Natural killer cell (primary cell): ENCODE measurements at regions not wholly inside any gene's neighbourhood (a gene's known extent, or its start where the extent isn't known, plus 50 kb on each side); places are given as distances from the start of the nearest gene placed in this dataset.

Source experiments
- ATAC-seq, 3 donors: fragments of 150-1000 bp in 2 of 3; fragments of 200-7000 bp in 1 of 3; cut with Tn5 transposase; 1 replicate in 1 of 3; 2 replicates in 2 of 3; pipeline ENCODE4 v1.10.0; 2021; ENCODE audit warnings: mild to moderate bottlenecking in 2 of 3, moderate library complexity in 2 of 3
- DNase-seq, 2 donors: peaks; one replicate each; pipeline versions ENCODE4 v3.0.0 to v3.0.0-alpha.2; 2013 to 2021; ENCODE audit warnings: mixed read lengths in 1 of 2
- H3K27ac ChIP-seq: one replicate; pipeline ENCODE4 v1.5.1; 2013; ENCODE audit warnings: mild to moderate bottlenecking, low read length
- H3K27me3 ChIP-seq: one replicate; pipeline ENCODE4 v1.6.1; 2013; ENCODE audit warnings: low read length; ENCODE audit not compliant: control insufficient read depth, insufficient read depth
- H3K36me3 ChIP-seq: one replicate; pipeline ENCODE4 v1.6.1; 2013; ENCODE audit warnings: low read length; ENCODE audit not compliant: control insufficient read depth, insufficient read depth
- H3K4me1 ChIP-seq: one replicate; pipeline ENCODE4 v1.6.1; 2013; ENCODE audit warnings: low read length; ENCODE audit not compliant: control insufficient read depth, insufficient read depth
- H3K4me3 ChIP-seq: one replicate; pipeline ENCODE4 v1.5.1; 2013; ENCODE audit warnings: low read length
- H3K9me3 ChIP-seq: one replicate; pipeline ENCODE4 v1.6.1; 2013; ENCODE audit warnings: low read length; ENCODE audit not compliant: control insufficient read depth, insufficient read depth
- H3K27ac Mint-ChIP-seq, 2 donors: one replicate each; pipeline ENCODE4 v1.8.0; 2022; ENCODE audit warnings: mild to moderate bottlenecking in 2 of 2, mixed read lengths in 2 of 2, moderate library complexity in 1 of 2
- H3K27me3 Mint-ChIP-seq, 2 donors: one replicate each; pipeline ENCODE4 v1.8.0; 2022; ENCODE audit warnings: low read depth in 2 of 2, mixed read lengths in 2 of 2
- H3K36me3 Mint-ChIP-seq: one replicate; pipeline ENCODE4 v1.8.0; 2022; ENCODE audit warnings: mixed read lengths
- H3K4me1 Mint-ChIP-seq, 2 donors: one replicate each; pipeline ENCODE4 v1.8.0; 2022; ENCODE audit warnings: mixed read lengths in 2 of 2
- H3K4me3 Mint-ChIP-seq: one replicate; pipeline ENCODE4 v1.8.0; 2022; ENCODE audit warnings: mild to moderate bottlenecking, moderate library complexity, mixed read lengths
- H3K9me3 Mint-ChIP-seq, 2 donors: one replicate each; pipeline ENCODE4 v1.8.0; 2022; ENCODE audit warnings: mixed read lengths in 2 of 2
- WGBS: methylation state at CpG from one replicate; pipeline ENCODE4 v1.1.7; 2013; ENCODE audit warnings: missing lambda C conversion rate; ENCODE audit not compliant: insufficient coverage; 5-methylcytosine and 5-hydroxymethylcytosine counted together
- intact Hi-C: fragments of 100-400 bp; cut with micrococcal nuclease; formaldehyde crosslinking; loops from one replicate; pipeline ENCODE4 v1.14.2; 2022
- TF ChIP-seq, protein P1 (sequence below): fragments of 200-600 bp; IDR thresholded peaks from one replicate; pipeline ENCODE4 v1.8.0; 2022; ENCODE audit warnings: antibody characterized with exemption

DNA sequence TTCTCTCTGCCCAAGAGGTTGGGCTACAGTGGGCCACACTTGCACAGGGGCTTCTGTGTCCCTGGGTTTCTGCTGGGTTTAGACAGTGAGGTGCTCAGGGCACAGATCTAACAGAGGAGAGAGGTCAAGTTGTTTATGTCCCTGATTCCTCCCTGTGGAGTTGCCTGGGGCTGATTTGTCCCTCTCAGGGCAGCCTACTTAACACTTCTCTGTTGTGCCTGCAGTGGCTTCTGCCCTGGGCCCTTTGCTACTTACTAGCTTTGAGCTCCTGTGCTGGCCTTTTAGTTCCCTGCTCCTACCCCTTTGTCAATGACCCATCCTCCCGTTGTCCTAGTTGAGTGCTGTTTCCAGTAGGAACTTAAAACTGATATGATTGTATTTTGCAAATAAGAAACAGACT lies 114.0 kb upstream of the RGMA start:
- Mint-ChIP-seq H3K36me3 (peaks cover 7% of the 10 kb centered on the region), H3K4me1 (no peaks in the 10 kb centered on the region), H3K27me3 (peaks cover 27 to 40% of the 10 kb centered on the region in 2 donors), H3K9me3 (peaks cover 0 to 4% of the 10 kb centered on the region in 2 donors), H3K4me3 (no peak overlapping the region), H3K27ac (no peak overlapping the region)
- no CpG with 5 or more reads among the region's 1 CpG for WGBS
- no peak overlapping the region for H3K27ac ChIP-seq
- ATAC-seq (no peak), DNase-seq (no peak)
- H3K9me3 ChIP-seq, result no peaks in the 10 kb centered on the region
- TF ChIP-seq, protein P1, sequence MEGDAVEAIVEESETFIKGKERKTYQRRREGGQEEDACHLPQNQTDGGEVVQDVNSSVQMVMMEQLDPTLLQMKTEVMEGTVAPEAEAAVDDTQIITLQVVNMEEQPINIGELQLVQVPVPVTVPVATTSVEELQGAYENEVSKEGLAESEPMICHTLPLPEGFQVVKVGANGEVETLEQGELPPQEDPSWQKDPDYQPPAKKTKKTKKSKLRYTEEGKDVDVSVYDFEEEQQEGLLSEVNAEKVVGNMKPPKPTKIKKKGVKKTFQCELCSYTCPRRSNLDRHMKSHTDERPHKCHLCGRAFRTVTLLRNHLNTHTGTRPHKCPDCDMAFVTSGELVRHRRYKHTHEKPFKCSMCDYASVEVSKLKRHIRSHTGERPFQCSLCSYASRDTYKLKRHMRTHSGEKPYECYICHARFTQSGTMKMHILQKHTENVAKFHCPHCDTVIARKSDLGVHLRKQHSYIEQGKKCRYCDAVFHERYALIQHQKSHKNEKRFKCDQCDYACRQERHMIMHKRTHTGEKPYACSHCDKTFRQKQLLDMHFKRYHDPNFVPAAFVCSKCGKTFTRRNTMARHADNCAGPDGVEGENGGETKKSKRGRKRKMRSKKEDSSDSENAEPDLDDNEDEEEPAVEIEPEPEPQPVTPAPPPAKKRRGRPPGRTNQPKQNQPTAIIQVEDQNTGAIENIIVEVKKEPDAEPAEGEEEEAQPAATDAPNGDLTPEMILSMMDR, result no peak
- intact Hi-C loops, result no loop called here
- no peaks in the 10 kb centered on the region for H3K4me1 ChIP-seq
- H3K4me3 ChIP-seq, result no peak overlapping the region
- H3K36me3 ChIP-seq, result no peaks in the 10 kb centered on the region
- peaks cover 6% of the 10 kb centered on the region for H3K27me3 ChIP-seq

DNA sequence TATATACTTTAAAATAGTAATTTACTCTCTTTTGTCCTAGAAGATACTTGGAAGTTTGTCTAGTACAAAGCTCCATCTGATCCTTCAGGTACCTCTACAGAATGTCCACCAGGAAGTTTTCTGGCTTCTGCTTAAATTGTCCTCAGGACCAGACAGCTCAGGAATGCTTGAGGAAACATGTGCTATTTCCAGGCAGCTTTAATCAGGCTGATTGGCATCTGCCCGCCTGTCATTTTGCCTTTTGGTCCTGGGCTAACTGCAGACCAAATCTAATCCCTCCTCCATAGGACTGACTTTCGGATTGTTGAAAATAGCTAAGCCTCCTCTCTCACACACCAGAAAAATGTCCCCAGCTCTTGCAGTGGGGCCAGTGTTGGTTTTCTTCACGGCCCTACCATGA lies 113.4 kb upstream of the RGMA start:
- Histone ChIP-seq H3K36me3 (no peaks in the 10 kb centered on the region), H3K4me1 (no peaks in the 10 kb centered on the region), H3K27ac (no peak overlapping the region), H3K27me3 (peaks cover 6% of the 10 kb centered on the region), H3K4me3 (no peak overlapping the region), H3K9me3 (no peaks in the 10 kb centered on the region)
- TF ChIP-seq, protein P1, result no peak
- no peak for DNase-seq
- intact Hi-C loops, result no loop called here
- peaks cover 0 to 6% of the 10 kb centered on the region in 2 donors for H3K9me3 Mint-ChIP-seq
- H3K4me1 Mint-ChIP-seq, result no peaks in the 10 kb centered on the region
- H3K27me3 Mint-ChIP-seq, result peaks cover 29 to 46% of the 10 kb centered on the region in 2 donors
- ATAC-seq, result no peak
- no peak overlapping the region for H3K27ac Mint-ChIP-seq
- H3K36me3 Mint-ChIP-seq, result peaks cover 12% of the 10 kb centered on the region
- WGBS, result 90% methylated on average over 3 of the region's 3 CpGs
- no peak overlapping the region for H3K4me3 Mint-ChIP-seq

GRCh38 chr15:93201940-93202339 lies 112.9 kb upstream of the RGMA start:
- 92% methylated on average over 4 of the region's 4 CpGs for WGBS
- Histone ChIP-seq H3K9me3 (no peaks in the 10 kb centered on the region), H3K4me3 (no peak overlapping the region), H3K27ac (no peak overlapping the region), H3K36me3 (no peaks in the 10 kb centered on the region), H3K4me1 (no peaks in the 10 kb centered on the region), H3K27me3 (peaks cover 6% of the 10 kb centered on the region)
- Mint-ChIP-seq H3K27me3 (peaks cover 31 to 44% of the 10 kb centered on the region in 2 donors), H3K4me3 (no peak overlapping the region), H3K4me1 (no peaks in the 10 kb centered on the region), H3K27ac (no peak overlapping the region), H3K36me3 (peaks cover 12% of the 10 kb centered on the region), H3K9me3 (peaks cover 0 to 7% of the 10 kb centered on the region in 2 donors)
- no peak for DNase-seq
- no peak for ATAC-seq
- TF ChIP-seq, protein P1, result no peak
- intact Hi-C loops, result no loop called here

DNA sequence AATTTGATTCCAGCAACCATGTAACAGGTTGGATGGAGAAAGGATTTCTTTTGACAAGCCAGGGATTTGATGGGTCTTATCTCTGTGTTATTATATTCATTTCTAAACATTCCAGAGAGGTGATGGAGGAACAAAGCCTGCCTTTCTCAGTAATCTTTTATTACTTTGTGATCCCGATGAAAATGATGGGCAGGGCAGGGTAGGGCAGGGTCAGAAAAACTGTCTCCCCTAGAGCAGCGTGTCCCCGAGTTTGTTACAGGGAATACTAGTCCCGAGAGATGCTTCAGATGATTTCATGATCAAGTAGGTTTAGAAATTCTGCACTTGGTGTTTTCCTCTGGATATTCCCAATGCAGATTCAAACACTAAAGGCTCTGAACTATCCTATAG lies 111.8 kb upstream of the RGMA start:
- WGBS, result 89% methylated on average over 4 of the region's 4 CpGs
- H3K27ac Mint-ChIP-seq, result no peak overlapping the region
- peaks cover 29 to 48% of the 10 kb centered on the region in 2 donors for H3K27me3 Mint-ChIP-seq
- H3K4me1 Mint-ChIP-seq, result no peaks in the 10 kb centered on the region
- no peak for DNase-seq
- Histone ChIP-seq H3K4me1 (no peaks in the 10 kb centered on the region), H3K27ac (no peak overlapping the region), H3K27me3 (peaks cover 6% of the 10 kb centered on the region), H3K36me3 (no peaks in the 10 kb centered on the region), H3K9me3 (no peaks in the 10 kb centered on the region), H3K4me3 (no peak overlapping the region)
- no peak overlapping the region for H3K4me3 Mint-ChIP-seq
- peaks cover 0 to 7% of the 10 kb centered on the region in 2 donors for H3K9me3 Mint-ChIP-seq
- intact Hi-C loops, result no loop called here
- no peak for ATAC-seq
- TF ChIP-seq, protein P1, result no peak
- peaks cover 12% of the 10 kb centered on the region for H3K36me3 Mint-ChIP-seq
